Spleen (tissue), 7 donors: ENCODE measurements at regions not wholly inside any gene's neighbourhood (a gene's known extent, or its start where the extent isn't known, plus 50 kb on each side); places are given as distances from the start of the nearest gene placed in this dataset.

Experiments
- CTCF ChIP-seq, 11 experiments: fragments of 200-600 bp in 7 of 11; fragments of 450-650 bp in 4 of 11; sonication (generic) in 4 of 11; IDR thresholded peaks in 8 of 11; conservative IDR thresholded peaks in 3 of 11; 1 replicate in 7 of 11; 2 replicates in 4 of 11; pipeline versions ENCODE4 v1.4.0 to v1.8.0; 2016 to 2021; ENCODE audit warnings: antibody characterized with exemption in 11 of 11, inconsistent platforms in 4 of 11, mild to moderate bottlenecking in 1 of 11
- POLR2A ChIP-seq, 3 donors: fragments of 450-650 bp; IDR thresholded peaks; one replicate each; pipeline ENCODE4 v1.5.1; 2017; ENCODE audit warnings: antibody characterized with exemption in 3 of 3, mild to moderate bottlenecking in 1 of 3
- POLR2AphosphoS5 ChIP-seq, 3 donors: sonication (generic); formaldehyde crosslinking; IDR thresholded peaks; one replicate each; pipeline ENCODE4 v1.5.1; 2017; ENCODE audit warnings: antibody characterized with exemption in 3 of 3
- donor health status: DM: no; HTN: no; CAD: no; lungs with moderate emphysema.
- donor health status: DM: no; HTN: no; CAD: no.
- donor health status: DM: no; HTN: no; CAD: no.

DNA sequence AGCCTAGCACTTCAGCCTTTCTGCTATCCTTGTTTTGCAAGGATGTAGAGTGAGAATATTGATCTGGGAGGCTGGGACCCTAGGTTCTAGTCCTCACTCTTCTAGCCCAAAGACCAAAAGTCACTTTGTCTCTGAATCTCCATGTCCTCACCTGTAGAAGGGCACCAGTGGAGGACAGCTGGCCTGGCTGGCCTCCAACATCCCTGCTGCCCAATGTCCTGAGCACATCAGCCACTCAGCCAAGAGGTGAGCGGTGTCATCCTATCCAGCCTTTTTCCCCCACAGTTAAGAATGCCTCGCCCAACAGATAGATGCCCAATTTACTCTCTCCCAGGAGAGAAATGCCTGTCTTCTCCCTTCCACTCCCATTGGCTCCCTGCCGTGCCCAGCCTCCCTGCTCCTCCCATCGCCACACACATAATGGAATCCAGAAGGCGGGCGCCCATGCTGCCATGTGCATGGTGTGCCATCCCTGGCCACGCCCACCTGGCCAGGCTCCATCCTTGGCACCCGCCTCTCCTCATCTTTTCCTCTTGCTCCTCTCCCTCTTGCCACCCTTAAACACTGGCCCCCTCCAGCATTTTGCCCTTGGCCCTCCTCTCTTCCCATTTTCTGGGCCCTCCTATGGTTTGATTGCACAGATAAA is 157.3 kb upstream of the SDK2 start:
- TF ChIP-seq CTCF (IDR thresholded peaks at IDR 0.05 in 8 of 11, conservative IDR thresholded peaks at IDR 0.05 in 3 of 11) (no peak), POLR2A (IDR thresholded peaks at IDR 0.05) (no peak), POLR2AphosphoS5 (IDR thresholded peaks at IDR 0.05) (no peak)
